ENCODE measurements at regions not wholly inside any gene's neighbourhood (a gene's known extent, or its start where the extent isn't known, plus 50 kb on each side); places are given as distances from the start of the nearest gene placed in this dataset.
"Not testable (repeated sequence)": the region's sequence is repeated elsewhere in the genome, so short reads cannot be mapped to it uniquely, and the experiment has no call there.

GRCh38 chr14:105675905-105676670 lies 149.7 kb downstream of the TMEM121 start:
- H3K4me3 Mint-ChIP-seq; H3K9me3 Mint-ChIP-seq; POLR2A ChIA-PET; DNase-seq; H3K27ac Mint-ChIP-seq; H3K27me3 Mint-ChIP-seq; H3K4me1 Mint-ChIP-seq (ENCODE audit: low read depth); H3K36me3 Mint-ChIP-seq: not testable (repeated sequence)
- CTCF ChIA-PET = interaction anchor here (1.0 to 2.0 kb wide), 3 partner anchors 269 to 419 kb away, joined by 4 to 6 read pairs (median 5); no protein-coding TSS in a partner anchor
- intact Hi-C loops (cut with micrococcal nuclease) = loop anchor here (1.0 kb wide), 1 partner anchor 269 kb away; no protein-coding TSS in a partner anchor

- not testable (repeated sequence) for H3K4me1 Mint-ChIP-seq (ENCODE audit: low read depth)
These were observed 151.7 kb downstream of the TMEM121 start for GRCh38 chr14:105678057-105678456.

GRCh38 chr14:105678996-105679958 lies 152.9 kb downstream of the TMEM121 start:
- H3K4me1 Mint-ChIP-seq (ENCODE audit: low read depth); H3K27ac Mint-ChIP-seq; H3K4me3 Mint-ChIP-seq; DNase-seq; POLR2A ChIA-PET; H3K36me3 Mint-ChIP-seq; H3K9me3 Mint-ChIP-seq; H3K27me3 Mint-ChIP-seq; intact Hi-C loops (cut with micrococcal nuclease): not testable (repeated sequence)
- CTCF ChIA-PET = interaction anchor here (0.6 to 0.7 kb wide), 2 partner anchors 253 to 418 kb away, joined by 3 to 4 read pairs; no protein-coding TSS in a partner anchor

More at GRCh38 chr14:105678057-105678456, 151.7 kb downstream of the TMEM121 start:
- intact Hi-C loops (cut with micrococcal nuclease); POLR2A ChIA-PET; H3K27me3 Mint-ChIP-seq; H3K36me3 Mint-ChIP-seq; H3K9me3 Mint-ChIP-seq; H3K4me3 Mint-ChIP-seq; H3K27ac Mint-ChIP-seq; DNase-seq: not testable (repeated sequence)
- CTCF ChIA-PET = interaction anchor here (0.7 kb wide), 2 partner anchors 265 to 304 kb away, joined by 3 read pairs; no protein-coding TSS in a partner anchor

- H3K9me3 Mint-ChIP-seq; POLR2A ChIA-PET; H3K4me3 Mint-ChIP-seq; H3K36me3 Mint-ChIP-seq; H3K27ac Mint-ChIP-seq; H3K4me1 Mint-ChIP-seq (ENCODE audit: low read depth); H3K27me3 Mint-ChIP-seq; intact Hi-C loops (cut with micrococcal nuclease): not testable (repeated sequence)
- DNase-seq = peak; percentile 25
- CTCF ChIA-PET = interaction anchor here (0.6 to 0.7 kb wide), 2 partner anchors 252 to 417 kb away, joined by 3 to 4 read pairs; no protein-coding TSS in a partner anchor
These were observed 153.8 kb downstream of the TMEM121 start for GRCh38 chr14:105679959-105680735.

- H3K36me3 Mint-ChIP-seq; CTCF ChIA-PET; DNase-seq; H3K27me3 Mint-ChIP-seq; H3K4me1 Mint-ChIP-seq (ENCODE audit: low read depth); H3K4me3 Mint-ChIP-seq; H3K27ac Mint-ChIP-seq; intact Hi-C loops (cut with micrococcal nuclease); H3K9me3 Mint-ChIP-seq; POLR2A ChIA-PET: not testable (repeated sequence)
These were observed 154.3 kb downstream of the TMEM121 start for GRCh38 chr14:105680736-105681098.

- DNase-seq = not testable (repeated sequence)
These were observed 155.3 kb downstream of the TMEM121 start for GRCh38 chr14:105681606-105682185.

GRCh38 chr14:105682442-105682841 lies 156.1 kb downstream of the TMEM121 start:
- DNase-seq; H3K4me1 Mint-ChIP-seq (ENCODE audit: low read depth); POLR2A ChIA-PET; CTCF ChIA-PET; H3K36me3 Mint-ChIP-seq; H3K4me3 Mint-ChIP-seq; H3K9me3 Mint-ChIP-seq; H3K27me3 Mint-ChIP-seq; H3K27ac Mint-ChIP-seq; intact Hi-C loops (cut with micrococcal nuclease): not testable (repeated sequence)

More at GRCh38 chr14:105681606-105682185, 155.3 kb downstream of the TMEM121 start:
- H3K9me3 Mint-ChIP-seq; H3K4me1 Mint-ChIP-seq (ENCODE audit: low read depth); H3K27ac Mint-ChIP-seq; H3K27me3 Mint-ChIP-seq; intact Hi-C loops (cut with micrococcal nuclease); CTCF ChIA-PET; POLR2A ChIA-PET; H3K36me3 Mint-ChIP-seq; H3K4me3 Mint-ChIP-seq: not testable (repeated sequence)

- no peak overlapping the region for H3K4me3 Mint-ChIP-seq
- no peaks in the 10 kb centered on the region for H3K36me3 Mint-ChIP-seq
- no peak for DNase-seq
- no peaks in the 10 kb centered on the region for H3K27me3 Mint-ChIP-seq
- no peak overlapping the region for H3K27ac Mint-ChIP-seq
- ChIA-PET CTCF (no interaction called here), POLR2A (no interaction called here)
- intact Hi-C loops (cut with micrococcal nuclease) = no loop called here
- no peaks in the 10 kb centered on the region for H3K9me3 Mint-ChIP-seq
- peaks cover 4% of the 10 kb centered on the region for H3K4me1 Mint-ChIP-seq (ENCODE audit: low read depth)
These were observed 156.7 kb downstream of the TMEM121 start for GRCh38 chr14:105682956-105683570.

- POLR2A ChIA-PET; DNase-seq; H3K4me3 Mint-ChIP-seq; H3K27me3 Mint-ChIP-seq; CTCF ChIA-PET; H3K4me1 Mint-ChIP-seq (ENCODE audit: low read depth); H3K27ac Mint-ChIP-seq; H3K36me3 Mint-ChIP-seq; intact Hi-C loops (cut with micrococcal nuclease); H3K9me3 Mint-ChIP-seq: not testable (repeated sequence)
These were observed 157.7 kb downstream of the TMEM121 start for GRCh38 chr14:105684056-105684455.

GRCh38 chr14:105684597-105684996 lies 158.2 kb downstream of the TMEM121 start:
- H3K4me3 Mint-ChIP-seq; POLR2A ChIA-PET; CTCF ChIA-PET; intact Hi-C loops (cut with micrococcal nuclease); H3K36me3 Mint-ChIP-seq; H3K27me3 Mint-ChIP-seq; DNase-seq; H3K9me3 Mint-ChIP-seq; H3K27ac Mint-ChIP-seq; H3K4me1 Mint-ChIP-seq (ENCODE audit: low read depth): not testable (repeated sequence)

GRCh38 chr14:105685003-105685402 lies 158.6 kb downstream of the TMEM121 start:
- ChIA-PET CTCF (no interaction called here), POLR2A (no interaction called here)
- H3K36me3 Mint-ChIP-seq = no peaks in the 10 kb centered on the region
- H3K27me3 Mint-ChIP-seq = no peaks in the 10 kb centered on the region
- intact Hi-C loops (cut with micrococcal nuclease) = no loop called here
- no peaks in the 10 kb centered on the region for H3K9me3 Mint-ChIP-seq
- peaks cover 2% of the 10 kb centered on the region for H3K4me1 Mint-ChIP-seq (ENCODE audit: low read depth)
- no peak overlapping the region for H3K4me3 Mint-ChIP-seq
- no peak for DNase-seq
- H3K27ac Mint-ChIP-seq = no peak overlapping the region

Data from activated CD4-positive, alpha-beta memory T cell treated with anti-CD3 and anti-CD28 coated beads for 36 hours (primary cell).